Effector memory CD8-positive, alpha-beta T cell (primary cell): ENCODE measurements at regions not wholly inside any gene's neighbourhood (a gene's known extent, or its start where the extent isn't known, plus 50 kb on each side); places are given as distances from the start of the nearest gene placed in this dataset.

Source experiments
- ATAC-seq: fragments of 150-1000 bp; cut with Tn5 transposase; replicated peaks from 2 replicates; pipeline ENCODE4 v1.10.0; 2021; ENCODE audit warnings: mild to moderate bottlenecking, moderate library complexity
- DNase-seq, 3 experiments: peaks; one replicate each; pipeline ENCODE4 v3.0.0; 2021
- H3K27ac Mint-ChIP-seq, 2 donors: one replicate each; pipeline ENCODE4 v1.8.0; 2022; ENCODE audit warnings: mild to moderate bottlenecking in 2 of 2, mixed read lengths in 2 of 2, moderate library complexity in 2 of 2
- H3K27me3 Mint-ChIP-seq, 2 donors: one replicate each; pipeline ENCODE4 v1.8.0; 2022; ENCODE audit warnings: mixed read lengths in 2 of 2
- H3K36me3 Mint-ChIP-seq: one replicate; pipeline ENCODE4 v1.8.0; 2022; ENCODE audit warnings: mild to moderate bottlenecking, moderate library complexity, mixed read lengths; ENCODE audit not compliant: insufficient read depth
- H3K4me1 Mint-ChIP-seq, 2 donors: one replicate each; pipeline ENCODE4 v1.8.0; 2022; ENCODE audit warnings: low read depth in 2 of 2, mixed read lengths in 2 of 2
- H3K4me3 Mint-ChIP-seq, 2 donors: one replicate each; pipeline ENCODE4 v1.8.0; 2022; ENCODE audit warnings: mild to moderate bottlenecking in 2 of 2, mixed read lengths in 2 of 2, moderate library complexity in 2 of 2
- H3K9me3 Mint-ChIP-seq, 2 donors: one replicate each; pipeline ENCODE4 v1.8.0; 2022; ENCODE audit warnings: mixed read lengths in 2 of 2

- Mint-ChIP-seq H3K4me1 (no peaks in the 10 kb centered on the region), H3K36me3 (no peaks in the 10 kb centered on the region), H3K27me3 (peaks cover 0 to 14% of the 10 kb centered on the region in 2 donors), H3K27ac (no peak overlapping the region), H3K9me3 (no peaks in the 10 kb centered on the region), H3K4me3 (no peak overlapping the region)
- DNase-seq: no peak
- no peak for ATAC-seq
Observed at GRCh38 chr2:145106293-145106692, 586.4 kb upstream of the ZEB2 start.

DNA sequence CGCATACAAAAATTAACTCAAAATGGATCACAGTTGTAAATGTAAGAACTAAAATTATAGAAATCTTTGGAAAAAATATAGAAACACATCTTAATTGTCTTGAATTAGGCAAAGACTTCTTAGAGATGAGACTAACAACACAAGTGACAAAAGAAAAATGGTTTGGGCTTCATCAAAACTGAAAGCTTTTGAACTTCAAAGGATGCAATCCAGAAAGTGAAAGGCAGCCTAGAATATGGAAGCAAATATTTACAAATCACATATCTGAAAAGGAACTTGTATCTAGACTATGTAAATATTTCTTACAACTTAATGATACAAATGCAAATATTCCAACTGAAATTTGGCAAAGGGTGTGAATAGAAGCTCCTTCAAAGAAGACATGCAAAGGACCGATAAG lies 582.8 kb upstream of the ZEB2 start:
- Mint-ChIP-seq H3K4me3 (no peak overlapping the region), H3K36me3 (no peaks in the 10 kb centered on the region), H3K4me1 (no peaks in the 10 kb centered on the region), H3K27ac (no peak overlapping the region), H3K9me3 (no peaks in the 10 kb centered on the region), H3K27me3 (peaks cover 12 to 18% of the 10 kb centered on the region in 2 donors)
- ATAC-seq: no peak
- DNase-seq: no peak

- Mint-ChIP-seq H3K4me3 (no peak overlapping the region), H3K27me3 (peaks cover 18 to 23% of the 10 kb centered on the region in 2 donors), H3K27ac (no peak overlapping the region), H3K36me3 (no peaks in the 10 kb centered on the region), H3K9me3 (no peaks in the 10 kb centered on the region), H3K4me1 (no peaks in the 10 kb centered on the region)
- ATAC-seq: no peak
- DNase-seq: no peak
Observed at GRCh38 chr2:145100301-145100700, 580.4 kb upstream of the ZEB2 start.

DNA sequence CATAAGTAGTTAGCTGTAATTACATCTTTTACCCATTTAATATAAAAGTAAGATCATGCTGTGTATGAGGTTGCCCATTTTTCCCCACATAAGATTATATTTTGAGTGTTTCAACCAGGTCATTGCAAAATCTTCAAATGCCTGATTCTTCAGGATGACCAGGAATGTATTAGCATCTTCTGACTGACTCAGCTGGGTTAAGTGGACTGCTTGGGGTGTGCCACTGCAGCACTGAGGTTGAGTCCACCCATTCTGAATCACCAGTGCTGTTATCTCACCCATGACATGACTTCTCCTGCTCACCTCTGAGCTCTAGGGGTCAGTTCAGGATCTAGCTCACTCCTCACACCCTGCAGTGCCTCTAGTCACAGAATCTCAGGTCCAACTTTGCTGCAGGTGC lies 576.7 kb upstream of the ZEB2 start:
- ATAC-seq (no peak), DNase-seq (no peak)
- no peaks in the 10 kb centered on the region for H3K9me3 Mint-ChIP-seq
- no peak overlapping the region for H3K4me3 Mint-ChIP-seq
- H3K27me3 Mint-ChIP-seq: peaks cover 18 to 30% of the 10 kb centered on the region in 2 donors
- no peaks in the 10 kb centered on the region for H3K4me1 Mint-ChIP-seq
- no peaks in the 10 kb centered on the region for H3K36me3 Mint-ChIP-seq
- no peak overlapping the region for H3K27ac Mint-ChIP-seq

DNA sequence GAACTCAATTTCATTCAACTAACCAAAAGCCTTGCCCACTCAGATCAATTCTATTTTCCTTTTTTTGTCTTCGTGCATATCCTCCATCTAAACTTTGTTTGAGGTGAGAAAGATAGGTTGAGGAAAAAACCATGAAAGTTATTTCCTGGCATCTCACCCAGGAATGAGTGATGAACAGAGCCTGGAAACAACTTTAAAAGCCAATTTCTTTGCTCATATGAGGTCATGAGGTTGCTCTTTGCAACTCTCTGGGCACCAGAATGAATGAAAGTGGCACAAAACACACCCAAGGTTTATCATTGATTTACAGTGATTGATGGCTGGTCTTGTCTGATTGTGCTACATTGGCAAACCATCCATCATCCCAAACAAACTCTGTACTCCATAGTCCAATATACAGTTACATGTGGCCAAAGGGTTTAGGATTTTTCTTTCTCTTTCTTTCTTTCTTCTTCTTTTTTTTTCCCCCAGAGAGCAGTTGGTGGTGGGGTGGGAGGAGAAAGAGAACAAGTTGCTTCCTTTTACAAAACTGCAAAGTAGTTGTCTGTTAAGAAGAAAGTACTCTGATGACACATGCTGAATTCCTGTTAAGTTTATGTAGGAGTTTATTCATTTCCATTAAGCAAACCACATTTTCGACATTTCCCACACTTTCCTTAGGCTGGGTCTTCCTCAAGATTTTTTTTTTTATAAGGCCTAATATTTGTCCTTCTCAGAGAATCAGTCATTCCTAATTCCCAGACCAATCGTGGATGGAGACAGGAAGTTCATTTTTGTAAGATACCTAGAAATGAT lies 575.9 kb upstream of the ZEB2 start:
- Mint-ChIP-seq H3K36me3 (no peaks in the 10 kb centered on the region), H3K9me3 (no peaks in the 10 kb centered on the region), H3K27me3 (peaks cover 13 to 30% of the 10 kb centered on the region in 2 donors), H3K4me3 (no peak overlapping the region), H3K4me1 (no peaks in the 10 kb centered on the region), H3K27ac (no peak overlapping the region)
- no peak for ATAC-seq
- DNase-seq: no peak

DNA sequence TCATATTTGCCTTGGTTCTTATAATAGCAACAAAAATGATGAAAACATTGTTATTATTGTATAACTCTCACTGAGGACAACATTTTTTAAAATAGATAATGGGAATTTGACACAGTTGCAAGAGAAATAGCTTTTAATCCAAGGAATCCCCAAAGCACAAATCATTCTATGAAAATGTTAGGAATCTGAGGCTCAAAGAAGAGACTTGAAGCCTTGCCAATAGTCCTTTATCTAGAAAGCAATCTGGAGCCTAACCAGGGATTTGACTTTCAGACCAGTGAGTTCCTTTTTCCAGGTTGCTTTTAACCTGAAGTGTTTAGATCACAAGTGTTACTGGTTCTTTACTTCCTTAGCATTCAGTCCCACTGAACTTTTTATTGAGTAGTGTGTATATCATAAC lies 574.5 kb upstream of the ZEB2 start:
- no peaks in the 10 kb centered on the region for H3K4me1 Mint-ChIP-seq
- ATAC-seq (no peak), DNase-seq (no peak)
- H3K4me3 Mint-ChIP-seq: no peak overlapping the region
- H3K9me3 Mint-ChIP-seq: no peaks in the 10 kb centered on the region
- H3K27me3 Mint-ChIP-seq: peaks cover 7 to 29% of the 10 kb centered on the region in 2 donors
- H3K27ac Mint-ChIP-seq: no peak overlapping the region
- no peaks in the 10 kb centered on the region for H3K36me3 Mint-ChIP-seq

DNA sequence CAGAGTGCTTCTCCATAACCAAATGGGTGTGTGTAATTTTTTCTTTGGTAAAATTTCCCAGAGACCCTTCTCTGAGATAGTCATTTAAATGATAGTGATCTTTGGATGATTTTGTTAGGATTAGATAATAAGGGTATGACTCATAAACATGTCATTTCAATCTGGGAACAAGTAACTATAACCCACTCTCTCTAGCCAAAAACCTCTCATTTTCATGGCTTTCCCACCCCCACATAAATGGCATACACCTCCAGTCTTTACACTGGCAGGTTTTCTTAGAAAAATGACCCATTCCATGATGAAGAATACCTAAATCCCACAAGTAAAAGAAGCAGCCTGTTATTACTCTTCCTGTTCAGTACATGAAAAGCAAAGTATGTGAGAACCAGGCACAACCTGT lies 572.0 kb upstream of the ZEB2 start:
- Mint-ChIP-seq H3K4me3 (no peak overlapping the region), H3K9me3 (no peaks in the 10 kb centered on the region), H3K27me3 (peaks cover 10 to 13% of the 10 kb centered on the region in 2 donors), H3K36me3 (no peaks in the 10 kb centered on the region), H3K27ac (no peak overlapping the region), H3K4me1 (no peaks in the 10 kb centered on the region)
- DNase-seq (no peak), ATAC-seq (no peak)

- Mint-ChIP-seq H3K4me3 (no peak overlapping the region), H3K27me3 (peaks cover 7 to 10% of the 10 kb centered on the region in 2 donors), H3K27ac (no peak overlapping the region), H3K4me1 (no peaks in the 10 kb centered on the region), H3K9me3 (no peaks in the 10 kb centered on the region), H3K36me3 (no peaks in the 10 kb centered on the region)
- no peak for ATAC-seq
- no peak for DNase-seq
Observed at GRCh38 chr2:145090841-145091761, 571.2 kb upstream of the ZEB2 start.

- no peaks in the 10 kb centered on the region for H3K9me3 Mint-ChIP-seq
- no peak for ATAC-seq
- no peak overlapping the region for H3K27ac Mint-ChIP-seq
- no peak overlapping the region for H3K4me3 Mint-ChIP-seq
- no peaks in the 10 kb centered on the region for H3K36me3 Mint-ChIP-seq
- H3K4me1 Mint-ChIP-seq: no peaks in the 10 kb centered on the region
- peaks cover 6 to 16% of the 10 kb centered on the region in 2 donors for H3K27me3 Mint-ChIP-seq
- DNase-seq: no peak
Observed at GRCh38 chr2:145088756-145089155, 568.8 kb upstream of the ZEB2 start.

DNA sequence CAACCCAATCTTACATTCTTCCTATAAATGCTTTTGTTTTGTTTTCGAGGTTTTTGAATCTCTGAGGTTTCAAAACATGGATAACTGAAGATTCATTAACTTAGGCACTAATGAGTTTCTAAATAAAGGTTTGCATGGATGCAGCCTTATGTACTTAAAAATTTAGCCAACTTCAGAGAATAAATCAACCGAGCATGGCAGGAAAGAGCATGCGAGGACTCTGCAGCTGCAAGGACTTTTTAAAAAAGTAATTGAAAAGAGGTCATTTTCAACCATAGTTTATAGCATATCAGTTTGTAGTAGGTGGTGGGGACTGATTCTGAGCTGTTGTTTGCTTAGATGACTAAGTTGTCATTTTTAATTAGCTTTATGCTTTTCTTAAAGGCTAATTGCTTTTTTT lies 567.0 kb upstream of the ZEB2 start:
- H3K4me3 Mint-ChIP-seq: no peak overlapping the region
- H3K27ac Mint-ChIP-seq: no peak overlapping the region
- no peaks in the 10 kb centered on the region for H3K9me3 Mint-ChIP-seq
- H3K27me3 Mint-ChIP-seq: peaks cover 0 to 16% of the 10 kb centered on the region in 2 donors
- H3K4me1 Mint-ChIP-seq: no peaks in the 10 kb centered on the region
- DNase-seq (no peak), ATAC-seq (no peak)
- H3K36me3 Mint-ChIP-seq: no peaks in the 10 kb centered on the region

DNA sequence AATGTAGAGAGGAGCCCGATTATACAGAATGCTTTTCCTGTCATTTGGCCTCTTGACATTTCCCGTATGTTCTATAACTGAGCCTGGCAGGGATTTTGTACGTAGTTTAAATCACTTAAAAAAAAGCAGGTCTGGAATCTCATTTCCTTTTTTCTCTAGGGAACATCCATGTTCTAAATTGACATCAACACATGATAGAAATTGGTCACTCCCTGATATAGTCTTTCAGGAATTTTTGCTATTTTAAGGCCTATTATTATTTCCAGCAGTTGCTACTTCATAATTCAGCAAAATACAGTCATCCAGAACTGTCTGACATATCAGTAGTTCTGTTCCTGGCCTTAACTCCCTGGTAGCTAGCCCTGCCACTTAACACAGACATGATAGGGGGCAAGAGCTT lies 565.7 kb upstream of the ZEB2 start:
- Mint-ChIP-seq H3K27me3 (peaks cover 0 to 16% of the 10 kb centered on the region in 2 donors), H3K9me3 (no peaks in the 10 kb centered on the region), H3K4me3 (no peak overlapping the region), H3K4me1 (no peaks in the 10 kb centered on the region), H3K27ac (no peak overlapping the region), H3K36me3 (no peaks in the 10 kb centered on the region)
- DNase-seq (no peak), ATAC-seq (no peak)

DNA sequence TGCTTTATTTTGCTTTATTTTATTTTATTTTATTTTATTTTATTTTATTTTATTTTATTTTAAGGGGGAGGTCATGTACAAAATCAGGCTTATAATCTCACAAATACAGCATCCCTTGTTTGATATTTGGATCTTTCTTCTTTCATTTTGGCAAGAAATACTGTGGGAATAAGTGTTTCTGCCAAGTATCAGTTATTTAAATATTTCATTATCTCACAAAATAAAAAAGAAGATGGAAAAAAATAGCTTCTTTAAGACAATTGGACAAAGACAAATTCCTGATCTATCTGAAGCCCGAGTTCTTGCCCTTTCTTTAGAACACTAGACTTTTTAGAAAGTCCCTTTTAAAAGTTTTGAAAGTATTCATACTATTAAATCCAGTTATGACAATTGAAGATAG lies 560.5 kb upstream of the ZEB2 start:
- H3K27me3 Mint-ChIP-seq: peaks cover 0 to 5% of the 10 kb centered on the region in 2 donors
- H3K4me1 Mint-ChIP-seq: no peaks in the 10 kb centered on the region
- no peak overlapping the region for H3K27ac Mint-ChIP-seq
- no peak overlapping the region for H3K4me3 Mint-ChIP-seq
- DNase-seq: no peak
- no peaks in the 10 kb centered on the region for H3K36me3 Mint-ChIP-seq
- no peaks in the 10 kb centered on the region for H3K9me3 Mint-ChIP-seq
- ATAC-seq: no peak

GRCh38 chr2:145079641-145080040 lies 559.7 kb upstream of the ZEB2 start:
- Mint-ChIP-seq H3K27ac (no peak overlapping the region), H3K36me3 (no peaks in the 10 kb centered on the region), H3K9me3 (no peaks in the 10 kb centered on the region), H3K4me3 (no peak overlapping the region), H3K27me3 (no peaks in the 10 kb centered on the region), H3K4me1 (no peaks in the 10 kb centered on the region)
- no peak for ATAC-seq
- DNase-seq: no peak

- Mint-ChIP-seq H3K27me3 (no peaks in the 10 kb centered on the region), H3K27ac (no peak overlapping the region), H3K36me3 (no peaks in the 10 kb centered on the region), H3K4me1 (no peaks in the 10 kb centered on the region), H3K4me3 (no peak overlapping the region), H3K9me3 (no peaks in the 10 kb centered on the region)
- no peak for DNase-seq
- ATAC-seq: no peak
Observed at GRCh38 chr2:145078923-145079322, 559.0 kb upstream of the ZEB2 start.
